CD14-positive monocyte (primary cell): ENCODE measurements at regions not wholly inside any gene's neighbourhood (a gene's known extent, or its start where the extent isn't known, plus 50 kb on each side); places are given as distances from the start of the nearest gene placed in this dataset.

Experiments used
- DNase-seq, 3 donors: peaks; one replicate each; pipeline ENCODE4 v3.0.0-alpha.2; 2011 to 2022
- H2AFZ ChIP-seq: 2 replicates; pipeline ENCODE4 v1.6.0; 2012; ENCODE audit warnings: mild to moderate bottlenecking, low read depth, low read length, inconsistent platforms; ENCODE audit not compliant: insufficient read depth, poor library complexity, severe bottlenecking
- H3K27ac ChIP-seq, 2 donors: 1 replicate in 1 of 2; 2 replicates in 1 of 2; pipeline ENCODE4 v1.5.1; 2012 to 2013; ENCODE audit warnings: low read length in 2 of 2, control low read depth in 1 of 2, inconsistent platforms in 1 of 2, low read depth in 1 of 2, mild to moderate bottlenecking in 1 of 2
- H3K27me3 ChIP-seq, 2 donors: one replicate each; pipeline versions ENCODE4 v1.6.0 to v1.6.1; 2011 to 2013; ENCODE audit warnings: low read length in 2 of 2; ENCODE audit not compliant: control insufficient read depth in 2 of 2, insufficient read depth in 2 of 2
- H3K36me3 ChIP-seq, 2 donors: replicated peaks in 1 of 2; 1 replicate in 1 of 2; 2 replicates in 1 of 2; pipeline versions ENCODE4 v1.5.1 to v1.6.1; 2012 to 2013; ENCODE audit warnings: low read length in 2 of 2, control low read depth in 1 of 2, inconsistent platforms in 1 of 2, mild to moderate bottlenecking in 1 of 2; ENCODE audit not compliant: insufficient read depth in 2 of 2, control insufficient read depth in 1 of 2
- H3K4me1 ChIP-seq, 2 donors: 1 replicate in 1 of 2; 2 replicates in 1 of 2; pipeline versions ENCODE4 v1.5.1 to v1.6.1; 2012 to 2013; ENCODE audit warnings: low read length in 2 of 2, control low read depth in 1 of 2, inconsistent platforms in 1 of 2, mild to moderate bottlenecking in 1 of 2, moderate library complexity in 1 of 2; ENCODE audit not compliant: insufficient read depth in 2 of 2, control insufficient read depth in 1 of 2
- H3K4me2 ChIP-seq: replicated peaks from 2 replicates; pipeline ENCODE3; 2012; ENCODE audit warnings: low read length, moderate library complexity, mild to moderate bottlenecking; ENCODE audit not compliant: poor library complexity, severe bottlenecking; ENCODE audit errors: extremely low read depth
- H3K4me3 ChIP-seq, 3 experiments: fragments of 200-600 bp in 1 of 3; sonication (generic) in 1 of 3; replicated peaks in 1 of 3; 1 replicate in 2 of 3; 2 replicates in 1 of 3; pipeline ENCODE4 v1.5.1; 2011 to 2013; ENCODE audit warnings: low read length in 3 of 3, mild to moderate bottlenecking in 3 of 3, control low read depth in 2 of 3, low read depth in 2 of 3, inconsistent platforms in 1 of 3, moderate library complexity in 1 of 3
- H3K79me2 ChIP-seq: 2 replicates; pipeline ENCODE4 v1.6.0; 2012; ENCODE audit warnings: mild to moderate bottlenecking, control low read depth, inconsistent platforms, low read length, moderate library complexity; ENCODE audit not compliant: insufficient read depth
- H3K9ac ChIP-seq: 2 replicates; pipeline ENCODE4 v1.6.0; 2017; ENCODE audit warnings: low read length, mild to moderate bottlenecking; ENCODE audit not compliant: insufficient read depth, poor library complexity, severe bottlenecking
- H3K9me3 ChIP-seq, 2 donors: replicated peaks in 1 of 2; 1 replicate in 1 of 2; 2 replicates in 1 of 2; pipeline versions ENCODE4 v1.5.1 to v1.6.1; 2012 to 2013; ENCODE audit warnings: low read length in 2 of 2, control low read depth in 1 of 2; ENCODE audit not compliant: control insufficient read depth in 1 of 2, insufficient read depth in 1 of 2
- H4K20me1 ChIP-seq: 2 replicates; pipeline ENCODE4 v1.6.0; 2012; ENCODE audit warnings: mild to moderate bottlenecking, low read length, control low read depth, moderate library complexity; ENCODE audit not compliant: insufficient read depth
- H3K27ac Mint-ChIP-seq, 7 donors: one replicate each; pipeline ENCODE4 v1.8.0; 2020; ENCODE audit warnings: mild to moderate bottlenecking in 7 of 7, mixed read lengths in 7 of 7, moderate library complexity in 6 of 7, inconsistent platforms in 2 of 7
- H3K27me3 Mint-ChIP-seq, 3 donors: one replicate each; pipeline ENCODE4 v1.8.0; 2021 to 2022; ENCODE audit warnings: low read depth in 3 of 3, mild to moderate bottlenecking in 3 of 3, mixed read lengths in 3 of 3, moderate library complexity in 3 of 3, inconsistent platforms in 1 of 3
- H3K36me3 Mint-ChIP-seq, 2 donors: one replicate each; pipeline ENCODE4 v1.8.0; 2020; ENCODE audit warnings: mixed read lengths in 2 of 2, inconsistent platforms in 1 of 2, mild to moderate bottlenecking in 1 of 2
- H3K4me1 Mint-ChIP-seq: one replicate; pipeline ENCODE4 v1.8.0; 2020; ENCODE audit warnings: mild to moderate bottlenecking, mixed read lengths
- H3K4me3 Mint-ChIP-seq, 2 donors: one replicate each; pipeline ENCODE4 v1.8.0; 2020; ENCODE audit warnings: mild to moderate bottlenecking in 2 of 2, mixed read lengths in 2 of 2, moderate library complexity in 1 of 2
- H3K9me3 Mint-ChIP-seq, 7 donors: one replicate each; pipeline ENCODE4 v1.8.0; 2020 to 2022; ENCODE audit warnings: mixed read lengths in 7 of 7, mild to moderate bottlenecking in 6 of 7, moderate library complexity in 6 of 7, inconsistent platforms in 2 of 7
- CTCF ChIP-seq: fragments of 200-600 bp; IDR thresholded peaks from one replicate; pipeline ENCODE4 v1.8.0; 2022; ENCODE audit warnings: antibody characterized with exemption, mild to moderate bottlenecking
- WGBS: methylation state at CpG from one replicate; pipeline ENCODE4 v1.1.5; 2013; ENCODE audit warnings: missing lambda C conversion rate; ENCODE audit not compliant: insufficient coverage; 5-methylcytosine and 5-hydroxymethylcytosine counted together
- intact Hi-C, 2 donors: fragments of 100-400 bp; cut with micrococcal nuclease; formaldehyde crosslinking; loops; one replicate each; pipeline versions ENCODE4 v1.15.0 to v1.15.1; 2023

DNA sequence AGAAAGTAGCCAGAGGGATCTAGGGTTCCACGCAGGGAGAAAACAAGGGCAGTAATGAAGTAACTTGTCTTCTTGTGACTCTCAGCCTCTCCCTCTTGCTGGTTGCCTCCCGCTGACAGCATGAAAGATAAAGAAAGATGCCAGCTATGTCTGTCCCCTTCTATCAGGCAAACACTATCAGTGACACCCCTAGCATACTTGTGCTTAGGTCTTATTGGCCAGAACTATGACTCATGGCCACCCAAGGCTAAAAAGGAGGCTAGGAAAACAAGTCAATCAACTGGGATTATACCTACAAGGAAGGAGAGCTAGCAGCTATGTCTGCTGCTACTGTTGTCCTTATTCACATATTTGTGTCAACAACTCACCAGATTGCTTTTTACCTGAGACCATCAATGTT lies 206.8 kb upstream of the SOX4 start:
- Histone ChIP-seq H3K36me3 (no peaks in the 10 kb centered on the region), H3K9me3 (no peaks in the 10 kb centered on the region), H2AFZ (no peak overlapping the region), H3K4me2 (no peak overlapping the region), H3K4me3 (no peak overlapping the region), H4K20me1 (no peaks in the 10 kb centered on the region), H3K27me3 (no peaks in the 10 kb centered on the region), H3K9ac (no peak overlapping the region), H3K4me1 (peaks cover 2 to 3% of the 10 kb centered on the region in 2 donors), H3K27ac (no peak overlapping the region), H3K79me2 (no peaks in the 10 kb centered on the region)
- WGBS = 92% methylated on average over 2 of the region's 2 CpGs
- H3K9me3 Mint-ChIP-seq = peaks cover 0 to 5% (median 0%) of the 10 kb centered on the region in 7 donors
- TF ChIP-seq CTCF = no peak
- intact Hi-C loops = no loop called here
- H3K4me3 Mint-ChIP-seq = no peak overlapping the region
- H3K4me1 Mint-ChIP-seq = peaks cover 14% of the 10 kb centered on the region
- no peaks in the 10 kb centered on the region for H3K36me3 Mint-ChIP-seq
- no peak overlapping the region for H3K27ac Mint-ChIP-seq
- no peak for DNase-seq
- H3K27me3 Mint-ChIP-seq = peaks cover 0 to 5% (median 0%) of the 10 kb centered on the region in 3 donors

DNA sequence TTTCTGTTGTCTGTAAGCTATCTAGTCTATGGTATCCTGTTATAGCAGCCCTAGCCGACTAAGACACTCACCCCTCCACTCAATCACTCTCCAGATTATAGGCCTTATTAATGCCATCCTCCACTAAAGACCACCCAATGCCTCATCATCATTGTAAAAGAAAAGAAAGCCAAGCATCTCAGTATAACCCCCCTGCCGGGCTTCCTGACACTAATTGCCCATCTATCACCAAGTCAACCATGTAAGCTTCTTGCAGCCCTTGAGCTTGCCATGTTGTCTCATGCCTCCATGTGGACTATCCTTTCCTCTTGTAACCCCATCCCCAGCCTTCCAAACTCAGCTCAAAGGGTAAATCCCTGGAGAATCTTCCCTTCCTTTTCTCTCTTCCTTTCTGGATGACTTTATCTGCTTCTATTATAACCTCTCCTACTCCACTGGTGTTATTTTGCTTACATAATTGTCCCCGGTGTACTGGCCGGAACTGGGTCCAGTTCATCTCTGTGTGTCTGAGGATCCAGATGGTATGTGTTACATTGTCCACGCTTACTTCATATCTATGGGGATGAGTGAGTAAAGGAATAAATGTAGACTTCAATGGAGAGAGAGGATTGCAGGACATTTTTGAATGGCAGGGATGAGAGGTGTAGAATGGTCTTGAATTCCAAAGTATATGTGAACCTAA lies 202.9 kb upstream of the SOX4 start:
- Histone ChIP-seq H3K4me2 (no peak overlapping the region), H3K9ac (no peak overlapping the region), H3K36me3 (no peaks in the 10 kb centered on the region), H3K27me3 (no peaks in the 10 kb centered on the region), H2AFZ (no peak overlapping the region), H4K20me1 (no peaks in the 10 kb centered on the region), H3K4me1 (no peaks in the 10 kb centered on the region), H3K27ac (no peak overlapping the region), H3K9me3 (no peaks in the 10 kb centered on the region), H3K79me2 (no peaks in the 10 kb centered on the region), H3K4me3 (no peak overlapping the region)
- 79% methylated on average over 4 of the region's 5 CpGs for WGBS
- peak overlapping the region in 1 of 7 donors; percentile 37 for H3K27ac Mint-ChIP-seq
- DNase-seq = no peak
- TF ChIP-seq CTCF = no peak
- H3K27me3 Mint-ChIP-seq = peaks cover 0 to 3% (median 2%) of the 10 kb centered on the region in 3 donors
- no peak overlapping the region for H3K4me3 Mint-ChIP-seq
- H3K4me1 Mint-ChIP-seq = no peaks in the 10 kb centered on the region
- intact Hi-C loops = no loop called here
- no peaks in the 10 kb centered on the region for H3K36me3 Mint-ChIP-seq
- H3K9me3 Mint-ChIP-seq = peaks cover 0 to 5% (median 0%) of the 10 kb centered on the region in 7 donors
